Mesendoderm (in vitro differentiated cells): ENCODE measurements at regions not wholly inside any gene's neighbourhood (a gene's known extent, or its start where the extent isn't known, plus 50 kb on each side); places are given as distances from the start of the nearest gene placed in this dataset.
"Not testable (repeated sequence)": the region's sequence is repeated elsewhere in the genome, so short reads cannot be mapped to it uniquely, and the experiment has no call there.

Source experiments
- DNase-seq: peaks from one replicate; pipeline ENCODE4 v3.0.0; 2013
- H2AK5ac ChIP-seq: 2 replicates; pipeline ENCODE4 v1.6.1; 2013; ENCODE audit warnings: low read length, inconsistent platforms
- H2BK120ac ChIP-seq: 2 replicates; pipeline ENCODE4 v1.6.1; 2013; ENCODE audit warnings: low read depth, mild to moderate bottlenecking, low read length, moderate library complexity, mixed read lengths
- H2BK15ac ChIP-seq: replicated peaks from 2 replicates; pipeline ENCODE4 v1.6.1; 2013; ENCODE audit warnings: low read depth, mild to moderate bottlenecking, moderate library complexity
- H2BK5ac ChIP-seq: 2 replicates; pipeline ENCODE4 v1.6.1; 2013; ENCODE audit warnings: low read length, inconsistent platforms
- H3K18ac ChIP-seq: 2 replicates; pipeline ENCODE4 v1.6.1; 2013; ENCODE audit warnings: mild to moderate bottlenecking, low read length, mixed read lengths
- H3K23ac ChIP-seq: one replicate; pipeline ENCODE4 v1.6.1; 2013; ENCODE audit warnings: low read length
- H3K27ac ChIP-seq: 2 replicates; pipeline ENCODE4 v1.5.1; 2013; ENCODE audit warnings: low read depth, mild to moderate bottlenecking, inconsistent platforms, low read length, moderate library complexity
- H3K27me3 ChIP-seq: 2 replicates; pipeline ENCODE4 v1.6.1; 2013; ENCODE audit warnings: low read length, control low read depth, mild to moderate bottlenecking, inconsistent platforms; ENCODE audit not compliant: insufficient read depth, poor library complexity
- H3K36me3 ChIP-seq: 2 replicates; pipeline ENCODE4 v1.6.1; 2013; ENCODE audit warnings: low read length, inconsistent platforms; ENCODE audit not compliant: control insufficient read depth, insufficient read depth
- H3K4ac ChIP-seq: one replicate; pipeline ENCODE4 v1.6.1; 2013; ENCODE audit warnings: low read depth, mild to moderate bottlenecking, low read length, moderate library complexity
- H3K4me1 ChIP-seq: 2 replicates; pipeline ENCODE4 v1.6.1; 2013; ENCODE audit warnings: low read depth, low read length, inconsistent platforms; ENCODE audit not compliant: control insufficient read depth
- H3K4me2 ChIP-seq: 2 replicates; pipeline ENCODE4 v1.6.1; 2013; ENCODE audit warnings: low read length
- H3K4me3 ChIP-seq: 2 replicates; pipeline ENCODE4 v1.5.1; 2013; ENCODE audit warnings: mild to moderate bottlenecking, low read length
- H3K56ac ChIP-seq: one replicate; pipeline ENCODE4 v1.6.1; 2013; ENCODE audit warnings: low read length
- H3K79me1 ChIP-seq: 2 replicates; pipeline ENCODE4 v1.6.1; 2013; ENCODE audit warnings: low read length, inconsistent platforms
- H3K79me2 ChIP-seq: 2 replicates; pipeline ENCODE4 v1.6.1; 2013; ENCODE audit warnings: mild to moderate bottlenecking, low read length; ENCODE audit not compliant: control insufficient read depth, insufficient read depth
- H3K9ac ChIP-seq: 2 replicates; pipeline ENCODE4 v1.6.1; 2013; ENCODE audit warnings: low read length, inconsistent platforms
- H4K5ac ChIP-seq: one replicate; pipeline ENCODE4 v1.6.1; 2013; ENCODE audit warnings: low read length
- H4K8ac ChIP-seq: one replicate; pipeline ENCODE4 v1.6.1; 2013; ENCODE audit warnings: low read depth, mild to moderate bottlenecking, control low read depth, low read length, moderate library complexity
- WGBS: extraction: QIAGEN DNeasy Blood & Tissue Kit; methylation state at CpG from one replicate; pipeline ENCODE4 v1.1.7; 2013; ENCODE audit warnings: low lambda C conversion rate, missing lambda C conversion rate; ENCODE audit not compliant: insufficient coverage; ENCODE audit errors: extremely low coverage; 5-methylcytosine and 5-hydroxymethylcytosine counted together

DNA sequence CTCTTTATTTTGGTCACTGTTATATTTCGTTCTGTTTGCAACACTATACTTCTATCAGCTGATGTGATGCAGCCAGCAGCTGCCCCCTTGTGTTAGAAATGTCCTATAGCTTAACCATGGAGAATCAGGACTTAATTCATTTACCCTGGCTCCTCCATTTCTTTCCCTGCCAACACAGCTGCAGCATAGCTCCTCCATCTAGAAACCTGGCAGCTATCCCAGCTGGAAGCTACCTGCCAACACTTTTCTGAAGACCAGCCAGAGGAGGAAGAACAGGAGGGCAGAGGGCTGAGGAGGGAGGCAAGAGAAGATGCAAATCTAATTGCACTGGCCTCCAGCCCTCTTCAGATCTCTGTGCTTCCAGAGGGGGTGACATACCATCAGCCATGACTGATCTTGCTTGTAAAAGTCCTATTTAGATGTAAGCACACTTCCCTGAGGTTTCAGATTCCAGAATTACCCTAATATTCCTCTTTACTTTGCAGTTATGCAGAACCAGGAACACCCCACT, 156.8 kb upstream of the TMEM260 start:
- Histone ChIP-seq H2AK5ac (no peak overlapping the region), H3K23ac (no peak overlapping the region), H2BK15ac (no peak overlapping the region), H3K79me2 (no peaks in the 10 kb centered on the region), H3K36me3 (no peaks in the 10 kb centered on the region), H3K56ac (no peak overlapping the region), H2BK120ac (no peak overlapping the region), H3K27me3 (no peaks in the 10 kb centered on the region), H3K79me1 (no peaks in the 10 kb centered on the region), H3K4me3 (no peak overlapping the region), H4K8ac (no peak overlapping the region), H3K27ac (no peak overlapping the region), H2BK5ac (no peak overlapping the region), H3K4me1 (peaks cover 2% of the 10 kb centered on the region), H3K4ac (no peak overlapping the region), H3K18ac (no peak overlapping the region), H3K9ac (no peak overlapping the region), H3K4me2 (no peak overlapping the region), H4K5ac (no peak overlapping the region)
- no CpG with 5 or more reads among the region's 1 CpG for WGBS
- DNase-seq = peak; percentile 71

DNA sequence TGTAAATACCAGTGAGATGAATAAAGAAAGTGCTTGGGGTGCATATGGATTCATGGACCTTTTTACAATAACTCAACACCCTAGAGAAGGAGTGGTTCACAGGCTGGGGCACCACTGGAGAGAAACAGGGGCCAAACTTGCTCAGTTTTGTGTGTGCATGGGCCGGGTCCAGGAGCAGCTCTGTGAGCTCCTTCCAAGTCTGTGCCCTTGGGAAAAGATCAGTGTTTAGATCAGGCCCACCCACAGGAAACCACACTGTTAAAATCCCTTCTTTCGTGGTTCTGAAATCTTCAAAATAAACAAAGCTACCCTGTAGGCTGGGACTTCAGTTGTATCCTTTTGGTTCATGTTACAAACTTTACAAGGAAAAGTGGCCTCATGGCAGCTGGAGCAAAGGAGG, 156.1 kb upstream of the TMEM260 start:
- Histone ChIP-seq H3K4ac (no peak overlapping the region), H2BK120ac (no peak overlapping the region), H3K4me3 (no peak overlapping the region), H3K56ac (no peak overlapping the region), H3K4me2 (no peak overlapping the region), H3K79me1 (no peaks in the 10 kb centered on the region), H3K23ac (no peak overlapping the region), H2AK5ac (no peak overlapping the region), H3K4me1 (peaks cover 2% of the 10 kb centered on the region), H2BK15ac (no peak overlapping the region), H3K79me2 (no peaks in the 10 kb centered on the region), H2BK5ac (no peak overlapping the region), H3K18ac (no peak overlapping the region), H3K27me3 (no peaks in the 10 kb centered on the region), H3K36me3 (no peaks in the 10 kb centered on the region), H3K9ac (no peak overlapping the region), H4K8ac (no peak overlapping the region), H4K5ac (no peak overlapping the region), H3K27ac (no peak overlapping the region)
- DNase-seq = no peak
- no CpG with 5 or more reads among the region's 2 CpGs for WGBS

DNA sequence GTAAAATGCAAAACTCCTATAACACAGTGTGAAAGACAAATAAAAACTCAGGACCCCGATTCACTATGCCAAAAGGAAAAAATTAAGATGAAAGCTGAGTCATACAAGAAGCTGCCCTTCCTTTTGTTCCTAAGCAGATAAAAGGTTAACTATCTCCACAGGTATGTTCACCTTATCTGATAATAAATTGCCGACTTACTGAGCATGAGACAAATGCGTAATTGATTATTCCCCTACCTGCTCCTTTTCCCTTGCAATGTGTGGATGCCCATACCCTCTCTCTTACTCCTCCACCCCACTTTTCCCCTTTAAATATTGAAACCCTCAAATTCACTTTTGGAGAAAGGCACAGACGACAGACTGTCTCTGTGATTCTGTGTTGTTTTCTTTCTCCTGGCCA, 148.6 kb upstream of the TMEM260 start:
- H3K27ac ChIP-seq = no peak overlapping the region
- no peak overlapping the region for H3K18ac ChIP-seq
- no peak overlapping the region for H3K4me2 ChIP-seq
- H2BK5ac ChIP-seq = no peak overlapping the region
- H3K23ac ChIP-seq = no peak overlapping the region
- no peaks in the 10 kb centered on the region for H3K36me3 ChIP-seq
- H3K79me1 ChIP-seq = no peaks in the 10 kb centered on the region
- H3K56ac ChIP-seq = no peak overlapping the region
- no peak overlapping the region for H2BK15ac ChIP-seq
- H3K4ac ChIP-seq = no peak overlapping the region
- H3K79me2 ChIP-seq = no peaks in the 10 kb centered on the region
- no peak overlapping the region for H3K9ac ChIP-seq
- H2BK120ac ChIP-seq = no peak overlapping the region
- no peak overlapping the region for H2AK5ac ChIP-seq
- H4K8ac ChIP-seq = no peak overlapping the region
- H3K4me1 ChIP-seq = no peaks in the 10 kb centered on the region
- no peak overlapping the region for H3K4me3 ChIP-seq
- H3K27me3 ChIP-seq = no peaks in the 10 kb centered on the region
- DNase-seq = peak; percentile 62
- WGBS = no CpG with 5 or more reads among the region's 4 CpGs
- no peak overlapping the region for H4K5ac ChIP-seq

DNA sequence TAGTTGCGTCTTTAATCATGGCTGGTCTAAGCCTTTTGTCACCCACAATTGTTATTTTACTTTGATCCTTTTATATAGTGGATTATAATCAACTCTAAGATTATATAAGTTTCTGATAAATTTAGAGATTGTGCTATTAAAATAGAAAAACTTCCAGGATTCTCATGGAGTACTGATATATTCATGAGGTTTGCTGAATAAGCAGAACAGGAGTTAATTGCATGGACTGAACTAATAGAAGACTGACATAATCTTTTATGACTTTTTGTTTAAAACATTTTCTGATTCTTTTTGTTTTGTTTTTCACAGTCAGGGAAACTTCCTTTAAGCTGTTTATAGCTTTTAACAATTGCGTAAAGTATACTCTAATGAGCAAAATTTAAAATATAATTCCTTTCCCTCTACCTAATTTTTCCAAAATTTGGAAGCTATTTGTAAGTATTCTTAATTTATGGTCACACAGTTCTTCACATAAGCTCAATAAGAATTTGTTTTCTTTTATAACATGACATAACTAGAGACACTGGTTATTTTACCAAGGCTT, 129.9 kb upstream of the TMEM260 start:
- no peak overlapping the region for H3K9ac ChIP-seq
- no peak overlapping the region for H3K18ac ChIP-seq
- H3K27ac ChIP-seq = no peak overlapping the region
- no peak overlapping the region for H3K23ac ChIP-seq
- H3K56ac ChIP-seq = no peak overlapping the region
- H3K4me1 ChIP-seq = no peaks in the 10 kb centered on the region
- H4K8ac ChIP-seq = no peak overlapping the region
- no peaks in the 10 kb centered on the region for H3K27me3 ChIP-seq
- DNase-seq = no peak
- no peak overlapping the region for H3K4ac ChIP-seq
- H2BK120ac ChIP-seq = no peak overlapping the region
- H2AK5ac ChIP-seq = no peak overlapping the region
- H3K4me3 ChIP-seq = no peak overlapping the region
- no peaks in the 10 kb centered on the region for H3K36me3 ChIP-seq
- H2BK15ac ChIP-seq = no peak overlapping the region
- no peaks in the 10 kb centered on the region for H3K79me2 ChIP-seq
- H3K79me1 ChIP-seq = no peaks in the 10 kb centered on the region
- H2BK5ac ChIP-seq = no peak overlapping the region
- H4K5ac ChIP-seq = no peak overlapping the region
- no peak overlapping the region for H3K4me2 ChIP-seq
- no CpG with 5 or more reads among the region's 2 CpGs for WGBS

DNA sequence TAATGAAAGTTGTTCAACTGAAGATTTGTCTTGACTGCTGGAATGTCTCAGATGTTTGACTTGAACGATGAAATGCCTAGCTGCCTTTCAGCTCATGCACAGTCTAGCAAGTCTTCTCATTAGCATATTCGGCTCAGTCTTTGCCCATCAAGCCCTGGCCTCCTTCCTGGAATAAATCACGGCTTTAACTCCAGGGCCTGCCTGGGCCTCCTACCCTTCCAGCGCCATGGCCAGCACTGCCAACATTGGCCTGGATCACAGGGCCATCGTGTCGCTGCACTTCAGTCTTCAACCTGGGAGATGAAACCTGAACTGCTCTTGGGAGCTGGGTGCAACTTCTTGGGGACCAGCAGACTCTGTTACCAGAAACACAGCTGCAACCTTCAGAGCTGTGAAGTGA, 126.7 kb upstream of the TMEM260 start:
- Histone ChIP-seq H3K4me3 (no peak overlapping the region), H3K27me3 (no peaks in the 10 kb centered on the region), H4K5ac (no peak overlapping the region), H3K4me1 (no peaks in the 10 kb centered on the region), H3K23ac (no peak overlapping the region), H3K4me2 (no peak overlapping the region), H3K36me3 (no peaks in the 10 kb centered on the region), H3K56ac (no peak overlapping the region), H2BK120ac (no peak overlapping the region), H3K79me1 (no peaks in the 10 kb centered on the region), H2BK5ac (no peak overlapping the region), H4K8ac (no peak overlapping the region), H3K79me2 (no peaks in the 10 kb centered on the region), H3K27ac (no peak overlapping the region), H3K4ac (no peak overlapping the region), H3K18ac (no peak overlapping the region), H2BK15ac (no peak overlapping the region), H3K9ac (no peak overlapping the region), H2AK5ac (no peak overlapping the region)
- no peak for DNase-seq
- WGBS = no CpG with 5 or more reads among the region's 6 CpGs

DNA sequence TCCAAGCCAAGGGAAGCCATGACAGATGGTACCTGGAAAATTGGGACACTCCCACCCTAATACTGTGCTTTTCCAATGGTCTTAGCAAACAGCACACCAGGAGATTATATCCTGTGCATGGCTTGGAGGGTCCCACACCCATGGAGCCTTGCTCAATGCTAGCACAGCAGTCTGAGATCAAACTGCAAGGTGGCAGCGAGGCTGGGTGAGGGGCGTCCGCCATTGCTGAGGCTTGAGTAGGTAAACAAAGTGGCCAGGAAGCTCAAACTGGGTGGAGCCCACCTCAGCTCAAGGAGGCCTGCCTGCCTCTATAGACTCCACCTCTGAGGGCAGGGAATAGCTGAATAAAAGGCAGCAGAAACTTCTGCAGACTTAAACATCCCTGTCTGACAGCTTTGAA, 124.9 kb upstream of the TMEM260 start:
- not testable (repeated sequence) for H3K4ac ChIP-seq, H3K4me1 ChIP-seq, H3K4me3 ChIP-seq, H2AK5ac ChIP-seq, H3K79me1 ChIP-seq, H3K4me2 ChIP-seq, DNase-seq, H3K23ac ChIP-seq, H3K27me3 ChIP-seq, H3K18ac ChIP-seq, H2BK120ac ChIP-seq, H4K8ac ChIP-seq, H3K56ac ChIP-seq, H3K9ac ChIP-seq, H2BK5ac ChIP-seq, H3K27ac ChIP-seq, H4K5ac ChIP-seq, H3K79me2 ChIP-seq, H2BK15ac ChIP-seq, H3K36me3 ChIP-seq
- WGBS = no CpG with 5 or more reads among the region's 3 CpGs
